Muscle layer of duodenum (tissue), 2 donors: ENCODE measurements at regions not wholly inside any gene's neighbourhood (a gene's known extent, or its start where the extent isn't known, plus 50 kb on each side); places are given as distances from the start of the nearest gene placed in this dataset.

Source experiments
- H3K27ac ChIP-seq: one replicate; pipeline ENCODE4 v1.7.0; 2013; ENCODE audit warnings: mild to moderate bottlenecking, low read length
- H3K27me3 ChIP-seq: one replicate; pipeline ENCODE4 v1.7.0; 2013; ENCODE audit warnings: low read depth, mild to moderate bottlenecking, control low read depth, low read length
- H3K36me3 ChIP-seq, 2 donors: one replicate each; pipeline ENCODE4 v1.7.0; 2013; ENCODE audit warnings: low read length in 2 of 2, control low read depth in 1 of 2, mild to moderate bottlenecking in 1 of 2; ENCODE audit not compliant: insufficient read depth in 2 of 2, control insufficient read depth in 1 of 2
- H3K4me1 ChIP-seq, 2 donors: one replicate each; pipeline ENCODE4 v1.7.0; 2013; ENCODE audit warnings: low read length in 2 of 2, mild to moderate bottlenecking in 2 of 2, control low read depth in 1 of 2, moderate library complexity in 1 of 2; ENCODE audit not compliant: insufficient read depth in 2 of 2, control insufficient read depth in 1 of 2
- H3K4me3 ChIP-seq, 2 donors: one replicate each; pipeline ENCODE4 v1.7.0; 2013; ENCODE audit warnings: low read length in 2 of 2, low read depth in 1 of 2, mild to moderate bottlenecking in 1 of 2
- H3K9me3 ChIP-seq, 2 donors: one replicate each; pipeline ENCODE4 v1.7.0; 2013; ENCODE audit warnings: low read length in 2 of 2, control low read depth in 1 of 2, mild to moderate bottlenecking in 1 of 2; ENCODE audit not compliant: control insufficient read depth in 1 of 2
- donor health status: healthy.

DNA sequence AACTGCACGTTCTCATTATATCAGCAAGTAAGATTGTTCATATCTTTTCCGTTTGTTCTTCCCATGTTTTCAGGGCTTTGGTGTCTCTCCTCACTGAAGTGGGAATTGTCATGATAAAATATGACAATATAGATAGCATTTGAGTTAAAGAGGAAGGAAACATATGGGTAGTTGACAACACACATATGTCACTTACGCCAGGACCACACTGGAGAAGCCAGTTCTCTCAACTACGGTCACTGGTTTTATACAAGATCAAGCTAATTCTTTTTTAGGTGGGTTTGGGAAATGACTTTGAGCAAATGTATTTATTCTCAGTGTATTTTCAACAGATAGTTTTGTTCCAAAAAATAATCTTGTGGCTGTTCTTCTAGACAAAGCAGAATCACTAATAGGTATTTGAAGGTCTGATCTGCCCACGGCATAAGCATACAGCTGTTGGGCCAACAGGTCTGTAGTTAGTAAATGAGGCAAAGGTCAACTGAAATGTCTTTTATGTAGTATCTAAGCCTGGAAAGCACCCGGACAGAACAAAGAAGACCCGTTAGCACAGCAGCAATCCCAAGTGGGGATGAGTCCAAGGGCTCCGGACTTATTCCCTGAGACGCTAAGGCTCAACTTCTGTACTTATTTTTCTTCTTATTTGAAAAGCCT, 433.6 kb upstream of the ZP4 start:
- no peaks in the 10 kb centered on the region for H3K9me3 ChIP-seq
- no peak overlapping the region for H3K4me3 ChIP-seq
- H3K27me3 ChIP-seq, result no peaks in the 10 kb centered on the region
- H3K36me3 ChIP-seq, result no peaks in the 10 kb centered on the region
- H3K4me1 ChIP-seq, result no peaks in the 10 kb centered on the region
- no peak overlapping the region for H3K27ac ChIP-seq

DNA sequence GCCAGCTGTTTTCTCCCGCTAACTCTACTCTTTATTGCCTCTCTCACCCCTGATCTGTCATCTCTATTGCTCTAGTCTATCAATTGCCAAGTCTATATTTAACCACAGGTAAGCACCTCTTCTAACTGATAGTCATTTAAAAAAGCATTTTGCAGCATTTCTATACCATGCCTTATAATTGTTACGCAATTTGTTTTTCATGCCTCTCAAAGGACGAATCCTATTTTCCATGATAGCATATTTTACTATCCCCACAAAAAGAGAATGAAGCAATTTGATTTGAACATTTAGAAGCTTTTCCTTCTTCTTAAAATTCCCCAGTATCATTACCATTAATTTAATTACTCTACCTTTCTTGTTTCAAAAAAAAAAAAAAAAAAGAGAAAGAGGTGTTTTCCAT, 432.8 kb upstream of the ZP4 start:
- no peaks in the 10 kb centered on the region for H3K27me3 ChIP-seq
- H3K9me3 ChIP-seq, result no peaks in the 10 kb centered on the region
- H3K4me3 ChIP-seq, result no peak overlapping the region
- H3K27ac ChIP-seq, result no peak overlapping the region
- H3K4me1 ChIP-seq, result no peaks in the 10 kb centered on the region
- H3K36me3 ChIP-seq, result no peaks in the 10 kb centered on the region

DNA sequence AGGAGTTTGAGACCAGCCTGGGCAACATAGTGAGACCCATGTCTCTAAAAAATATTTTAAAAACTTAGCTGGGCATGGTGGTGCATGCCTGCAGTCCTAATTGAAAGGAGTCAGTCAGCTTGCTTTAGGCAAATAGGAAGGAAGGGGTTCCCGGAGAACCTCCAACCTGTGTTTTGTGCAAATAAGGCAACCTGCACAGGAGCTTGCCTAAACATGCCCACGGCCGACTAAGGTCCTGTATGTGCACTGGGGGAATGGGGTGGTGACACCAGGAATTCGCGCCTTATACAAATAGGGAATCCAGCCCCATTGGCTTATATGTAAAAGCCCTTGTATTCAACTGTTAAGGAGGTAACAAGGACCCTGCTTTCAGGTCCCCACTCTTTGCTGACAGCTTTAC, 429.2 kb upstream of the ZP4 start:
- Histone ChIP-seq H3K27ac (no peak overlapping the region), H3K36me3 (no peaks in the 10 kb centered on the region), H3K27me3 (no peaks in the 10 kb centered on the region), H3K4me1 (no peaks in the 10 kb centered on the region), H3K9me3 (no peaks in the 10 kb centered on the region), H3K4me3 (no peak overlapping the region)

DNA sequence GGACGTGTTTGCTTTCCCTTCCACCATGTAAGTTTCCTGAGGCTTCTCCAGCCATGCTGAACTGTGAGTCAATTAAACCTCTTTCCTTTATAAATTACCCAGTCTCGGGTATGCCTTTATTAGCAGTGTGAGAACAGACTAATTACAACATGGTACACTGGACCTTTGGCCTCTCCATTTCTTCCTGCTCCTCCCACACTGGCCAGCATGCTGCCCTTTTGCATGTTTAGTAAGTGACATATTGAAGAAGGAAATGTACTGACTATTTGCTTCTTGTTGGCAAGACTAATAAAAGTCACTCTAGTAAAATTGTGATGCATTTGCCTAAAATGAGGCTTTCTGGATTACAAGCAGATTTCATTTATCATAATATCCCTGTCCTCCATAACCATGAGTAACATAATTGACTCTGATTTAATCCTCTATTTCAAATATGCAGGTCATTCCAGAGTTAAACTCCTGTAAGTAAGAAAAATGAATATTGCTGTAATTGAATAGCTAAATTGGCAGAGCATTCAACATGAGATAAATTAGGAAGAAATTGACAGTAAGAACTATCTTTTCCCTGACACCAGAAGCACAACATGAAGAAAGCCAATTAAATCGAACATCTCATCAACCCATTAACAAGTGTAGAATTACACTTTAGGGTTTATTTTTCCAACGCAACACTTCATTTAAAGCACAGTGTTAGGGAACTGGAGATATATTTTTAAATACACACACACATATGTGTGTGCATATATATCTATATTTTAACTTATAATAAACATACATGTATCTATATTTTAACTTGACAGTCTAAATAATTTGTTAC, 427.8 kb upstream of the ZP4 start:
- no peaks in the 10 kb centered on the region for H3K36me3 ChIP-seq
- H3K4me1 ChIP-seq, result no peaks in the 10 kb centered on the region
- H3K9me3 ChIP-seq, result no peaks in the 10 kb centered on the region
- no peak overlapping the region for H3K27ac ChIP-seq
- no peaks in the 10 kb centered on the region for H3K27me3 ChIP-seq
- H3K4me3 ChIP-seq, result no peak overlapping the region

DNA sequence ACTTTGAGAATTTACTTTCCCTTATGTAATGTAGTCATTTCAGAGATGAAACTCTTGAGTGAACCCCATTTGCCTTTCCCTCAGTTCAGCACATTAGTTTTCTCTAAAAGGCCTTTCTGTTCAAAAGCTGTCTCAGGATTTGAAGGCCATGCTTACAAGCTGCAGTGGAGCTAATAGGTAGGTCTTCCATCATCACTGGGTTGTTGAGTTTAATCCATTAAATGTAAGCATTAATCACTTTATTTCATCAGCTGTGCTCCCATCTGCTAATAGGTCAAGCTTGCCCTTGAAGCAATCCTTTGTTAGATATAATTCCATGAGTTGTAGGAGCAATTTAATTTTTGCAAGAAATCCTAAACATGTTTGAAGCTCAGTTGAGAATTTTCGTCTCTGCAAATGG, 422.2 kb upstream of the ZP4 start:
- no peak overlapping the region for H3K4me3 ChIP-seq
- H3K27me3 ChIP-seq, result no peaks in the 10 kb centered on the region
- H3K9me3 ChIP-seq, result no peaks in the 10 kb centered on the region
- no peak overlapping the region for H3K27ac ChIP-seq
- H3K4me1 ChIP-seq, result no peaks in the 10 kb centered on the region
- H3K36me3 ChIP-seq, result no peaks in the 10 kb centered on the region

DNA sequence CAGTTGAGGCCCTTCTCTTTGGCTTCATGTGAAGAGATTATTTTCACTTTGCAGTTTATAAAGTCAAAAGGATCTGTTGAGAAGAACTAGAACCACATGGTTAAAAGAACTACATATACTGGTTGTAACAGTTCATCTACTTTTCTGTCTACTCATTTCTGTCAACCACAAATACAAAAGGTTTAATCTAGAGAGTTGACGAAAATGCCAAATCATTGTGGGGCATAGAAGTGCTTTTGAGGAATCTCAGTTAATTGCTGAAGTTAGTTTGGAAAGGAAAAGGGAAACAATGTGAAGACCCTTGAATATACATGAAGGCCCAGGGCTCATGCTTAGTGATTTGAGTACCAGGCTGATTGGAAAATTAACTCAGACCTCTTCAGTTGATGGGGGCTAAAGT, 415.7 kb upstream of the ZP4 start:
- no peaks in the 10 kb centered on the region for H3K27me3 ChIP-seq
- no peak overlapping the region for H3K4me3 ChIP-seq
- no peaks in the 10 kb centered on the region for H3K36me3 ChIP-seq
- no peaks in the 10 kb centered on the region for H3K9me3 ChIP-seq
- H3K4me1 ChIP-seq, result no peaks in the 10 kb centered on the region
- no peak overlapping the region for H3K27ac ChIP-seq

DNA sequence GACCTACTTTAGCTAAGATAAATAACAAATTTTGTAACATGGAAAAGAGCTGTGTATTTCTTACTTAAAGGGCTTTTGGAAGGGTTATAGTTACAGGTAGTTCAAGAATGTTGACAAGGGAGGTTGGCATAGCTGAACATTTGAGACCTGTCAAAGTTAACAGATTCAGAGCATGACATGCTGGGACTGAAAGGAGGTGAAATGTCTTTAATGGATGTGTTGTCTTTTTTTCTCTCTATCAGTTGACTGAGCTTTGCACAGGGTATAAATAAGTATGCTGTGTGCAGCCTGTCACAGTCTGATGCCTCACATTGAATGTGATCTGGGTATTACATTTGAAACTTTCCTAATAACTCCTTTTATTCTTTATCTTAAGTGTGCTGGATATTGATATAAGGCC, 411.9 kb upstream of the ZP4 start:
- H3K36me3 ChIP-seq, result no peaks in the 10 kb centered on the region
- H3K27me3 ChIP-seq, result no peaks in the 10 kb centered on the region
- H3K4me3 ChIP-seq, result no peak overlapping the region
- H3K9me3 ChIP-seq, result no peaks in the 10 kb centered on the region
- no peak overlapping the region for H3K27ac ChIP-seq
- H3K4me1 ChIP-seq, result no peaks in the 10 kb centered on the region

DNA sequence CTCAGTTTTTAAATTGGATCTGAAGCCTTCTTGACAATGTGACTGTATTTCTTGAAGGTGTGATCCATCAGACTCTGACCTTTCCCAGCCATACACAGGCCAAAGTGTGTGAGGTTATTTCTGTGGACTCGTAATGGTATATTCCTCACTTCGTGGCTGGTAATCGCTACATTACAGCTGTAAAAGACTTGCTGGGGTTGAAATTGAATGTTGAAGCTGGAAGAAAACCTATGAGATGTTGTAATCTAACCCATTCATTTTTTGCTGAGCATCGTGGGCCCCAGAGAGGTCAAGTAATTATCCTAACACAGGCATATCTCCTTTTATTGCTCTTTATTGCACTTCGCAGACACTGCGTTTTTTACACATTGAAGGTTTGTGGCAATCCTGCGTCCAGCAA, 405.6 kb upstream of the ZP4 start:
- no peak overlapping the region for H3K4me3 ChIP-seq
- no peak overlapping the region for H3K27ac ChIP-seq
- H3K36me3 ChIP-seq, result no peaks in the 10 kb centered on the region
- no peaks in the 10 kb centered on the region for H3K27me3 ChIP-seq
- no peaks in the 10 kb centered on the region for H3K9me3 ChIP-seq
- no peaks in the 10 kb centered on the region for H3K4me1 ChIP-seq

DNA sequence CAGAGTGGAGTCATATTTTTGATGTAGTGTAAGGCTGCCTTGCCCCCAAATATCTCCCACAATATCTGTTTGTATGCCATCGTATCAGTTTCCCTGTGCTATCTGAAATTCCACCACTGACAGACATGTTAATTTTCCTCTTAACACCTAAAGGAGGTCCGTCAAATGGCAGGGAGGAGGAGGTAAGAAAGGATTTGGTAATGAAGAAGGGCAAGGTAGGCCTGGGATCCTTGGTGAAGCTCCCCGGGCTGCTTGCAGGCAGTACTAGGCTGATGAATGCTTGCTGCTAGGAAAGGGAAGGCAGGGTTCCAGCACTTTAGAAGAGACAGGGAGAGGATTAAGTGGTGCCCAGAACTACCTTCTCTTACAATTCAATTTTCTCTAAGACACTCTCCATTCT, 402.4 kb upstream of the ZP4 start:
- Histone ChIP-seq H3K4me3 (no peak overlapping the region), H3K36me3 (no peaks in the 10 kb centered on the region), H3K9me3 (no peaks in the 10 kb centered on the region), H3K27ac (no peak overlapping the region), H3K27me3 (no peaks in the 10 kb centered on the region), H3K4me1 (no peaks in the 10 kb centered on the region)

DNA sequence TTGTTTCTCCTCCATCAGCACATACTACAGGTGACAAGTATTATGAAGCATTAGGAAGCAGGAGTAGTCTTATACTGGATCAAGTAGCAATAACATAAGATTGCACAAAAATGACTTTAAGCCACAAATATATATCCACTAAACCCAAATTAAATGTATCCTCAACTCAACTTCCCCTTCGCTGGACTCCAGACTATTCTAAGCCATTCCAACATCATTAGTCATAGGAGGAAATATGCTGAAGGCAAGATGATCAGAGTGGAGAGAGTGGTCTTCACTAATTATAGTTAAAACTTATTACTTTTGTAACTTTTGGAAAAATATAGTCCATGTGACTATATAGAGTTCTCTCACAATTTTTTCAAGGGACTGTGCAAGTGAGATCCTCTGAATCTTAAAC, 390.7 kb upstream of the ZP4 start:
- Histone ChIP-seq H3K27me3 (no peaks in the 10 kb centered on the region), H3K4me3 (no peak overlapping the region), H3K9me3 (peaks cover 0 to 8% of the 10 kb centered on the region in 2 donors), H3K4me1 (no peaks in the 10 kb centered on the region), H3K27ac (no peak overlapping the region), H3K36me3 (no peaks in the 10 kb centered on the region)

DNA sequence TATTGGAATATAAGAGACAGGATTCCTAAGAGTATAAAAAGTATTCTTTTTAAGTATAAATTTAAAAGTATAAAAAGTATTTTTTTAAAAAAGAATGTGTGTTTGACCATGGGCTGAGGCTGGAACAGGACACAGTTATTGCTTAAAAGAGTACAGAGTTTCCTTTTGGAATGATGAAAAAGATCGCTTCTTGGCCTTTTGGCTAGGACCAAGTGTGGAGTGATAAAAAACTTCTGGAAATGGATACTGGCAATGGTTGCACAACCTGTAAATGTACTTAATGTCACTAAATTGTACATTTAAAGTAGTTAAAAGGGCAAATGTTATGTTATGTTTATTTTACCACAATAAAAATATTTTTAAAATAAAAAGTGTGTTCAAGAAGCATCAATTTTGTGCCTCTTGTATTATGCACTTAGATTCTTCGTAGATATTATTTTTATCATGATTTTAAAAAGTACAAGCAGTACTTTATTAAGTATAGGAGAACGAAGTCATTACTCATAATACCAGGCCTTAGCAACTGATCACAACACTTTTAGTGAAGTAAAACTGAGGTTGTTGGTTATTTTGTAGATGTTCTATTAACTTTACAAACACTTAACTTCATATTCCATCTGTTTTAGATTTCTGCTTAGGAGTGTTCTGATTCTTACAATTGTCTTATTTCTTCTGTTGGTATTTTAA, 389.1 kb upstream of the ZP4 start:
- no peaks in the 10 kb centered on the region for H3K27me3 ChIP-seq
- H3K27ac ChIP-seq, result no peak overlapping the region
- peaks cover 0 to 15% of the 10 kb centered on the region in 2 donors for H3K9me3 ChIP-seq
- H3K4me1 ChIP-seq, result no peaks in the 10 kb centered on the region
- H3K36me3 ChIP-seq, result no peaks in the 10 kb centered on the region
- H3K4me3 ChIP-seq, result no peak overlapping the region
